ENCODE measurements at regions not wholly inside any gene's neighbourhood (a gene's known extent, or its start where the extent isn't known, plus 50 kb on each side); places are given as distances from the start of the nearest gene placed in this dataset.

GRCh38 chr2:47315475-47315874, 53.6 kb upstream of the EPCAM start:
- no peak for DNase-seq

- no peak for DNase-seq
These were observed 55.4 kb upstream of the EPCAM start for GRCh38 chr2:47313728-47314127.

GRCh38 chr2:47313141-47313691, 55.9 kb upstream of the EPCAM start:
- no peak for DNase-seq

- no peak for DNase-seq
These were observed 56.6 kb upstream of the EPCAM start for GRCh38 chr2:47312491-47312850.

GRCh38 chr2:47311764-47312490, 57.2 kb upstream of the EPCAM start:
- no peak for DNase-seq

- no peak for DNase-seq
These were observed 58.1 kb upstream of the EPCAM start for GRCh38 chr2:47310801-47311560.

- DNase-seq: no peak
These were observed 58.9 kb upstream of the EPCAM start for GRCh38 chr2:47309952-47310800.

GRCh38 chr2:47309472-47309951, 59.6 kb upstream of the EPCAM start:
- no peak for DNase-seq

- DNase-seq: no peak
These were observed 62.0 kb upstream of the EPCAM start for GRCh38 chr2:47307066-47307465.

GRCh38 chr2:47304654-47305053, 64.5 kb upstream of the EPCAM start:
- no peak for DNase-seq

GRCh38 chr2:47303341-47304148, 65.6 kb upstream of the EPCAM start:
- DNase-seq: no peak

- DNase-seq: no peak
These were observed 66.8 kb upstream of the EPCAM start for GRCh38 chr2:47302308-47302707.

- no peak for DNase-seq
These were observed 67.4 kb upstream of the EPCAM start for GRCh38 chr2:47301731-47302130.

- DNase-seq: no peak
These were observed 67.9 kb upstream of the EPCAM start for GRCh38 chr2:47301277-47301618.

- no peak for DNase-seq
These were observed 68.4 kb upstream of the EPCAM start for GRCh38 chr2:47300609-47301276.

- DNase-seq: no peak
These were observed 69.0 kb upstream of the EPCAM start for GRCh38 chr2:47300081-47300480.

- no peak for DNase-seq
These were observed 69.6 kb upstream of the EPCAM start for GRCh38 chr2:47299555-47299954.

- DNase-seq: no peak
These were observed 70.3 kb upstream of the EPCAM start for GRCh38 chr2:47298771-47299170.

- no peak for DNase-seq
These were observed 71.2 kb upstream of the EPCAM start for GRCh38 chr2:47297767-47298425.

- DNase-seq: no peak
These were observed 73.0 kb upstream of the EPCAM start for GRCh38 chr2:47295981-47296635.
